ENCODE measurements at regions not wholly inside any gene's neighbourhood (a gene's known extent, or its start where the extent isn't known, plus 50 kb on each side); places are given as distances from the start of the nearest gene placed in this dataset.
A peak's percentile ranks its signal among the peaks of the same experiment; 100 is the strongest.

- DNase-seq: peak; percentile 50
These were observed 661.2 kb downstream of the SLC16A7 start for GRCh38 chr12:60257063-60257462.

DNA sequence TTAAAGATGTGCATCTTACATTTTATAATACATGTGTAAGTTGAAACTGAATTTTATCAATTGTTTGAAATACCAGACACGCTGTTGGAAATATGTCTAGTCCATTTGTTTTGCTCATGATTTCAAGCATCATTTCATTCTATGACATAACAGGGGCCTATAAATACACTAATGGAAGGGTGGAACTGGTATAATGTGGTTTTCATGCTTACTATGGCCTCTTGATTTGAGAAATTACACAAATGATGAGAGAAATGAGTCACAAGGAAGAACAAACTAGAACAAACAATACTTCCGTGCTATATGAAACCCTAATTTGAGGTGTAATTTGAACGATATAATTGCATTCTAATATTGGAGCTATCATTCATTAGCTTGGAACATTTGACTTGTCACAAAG lies 663.4 kb downstream of the SLC16A7 start:
- DNase-seq: no peak

DNA sequence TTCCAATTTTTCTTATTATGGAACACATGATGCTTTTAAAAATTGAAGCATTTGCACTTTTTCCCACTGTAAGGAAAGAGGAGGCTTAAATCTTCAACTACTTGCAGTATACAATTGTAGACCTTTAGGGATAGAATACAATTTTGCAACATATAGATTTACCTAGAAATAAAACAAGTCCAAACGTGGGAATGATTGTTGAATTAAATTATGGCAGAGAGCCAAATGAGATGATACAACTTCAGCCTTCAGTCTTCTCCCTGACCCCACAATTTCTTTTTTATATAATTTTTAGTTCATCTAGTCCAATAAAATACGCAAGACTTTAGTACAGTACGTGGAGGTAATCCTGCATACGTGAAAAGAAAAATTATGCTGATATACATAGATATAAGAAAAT lies 666.5 kb downstream of the SLC16A7 start:
- no peak for DNase-seq

DNA sequence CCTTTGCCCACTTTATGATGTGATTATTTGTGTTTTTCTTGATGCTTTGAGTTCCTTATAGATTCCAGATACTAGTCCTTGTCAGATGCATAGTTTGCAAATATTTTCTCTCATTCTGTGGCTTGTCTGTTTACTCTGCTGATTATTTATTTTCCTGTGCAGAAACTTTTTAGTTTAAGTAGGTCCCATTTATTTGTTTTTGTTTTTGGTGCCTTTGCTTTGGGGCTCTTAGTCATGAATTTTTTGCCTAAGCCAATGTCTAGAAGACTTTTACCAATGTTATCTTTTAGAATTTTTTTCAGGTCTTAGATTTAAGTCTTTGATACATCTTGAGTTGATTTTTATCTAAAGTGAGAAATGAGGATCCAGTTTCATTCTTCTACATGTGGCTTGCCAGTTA lies 667.3 kb downstream of the SLC16A7 start:
- no peak for DNase-seq

- DNase-seq: no peak
These were observed 668.1 kb downstream of the SLC16A7 start for GRCh38 chr12:60263836-60264493.

DNA sequence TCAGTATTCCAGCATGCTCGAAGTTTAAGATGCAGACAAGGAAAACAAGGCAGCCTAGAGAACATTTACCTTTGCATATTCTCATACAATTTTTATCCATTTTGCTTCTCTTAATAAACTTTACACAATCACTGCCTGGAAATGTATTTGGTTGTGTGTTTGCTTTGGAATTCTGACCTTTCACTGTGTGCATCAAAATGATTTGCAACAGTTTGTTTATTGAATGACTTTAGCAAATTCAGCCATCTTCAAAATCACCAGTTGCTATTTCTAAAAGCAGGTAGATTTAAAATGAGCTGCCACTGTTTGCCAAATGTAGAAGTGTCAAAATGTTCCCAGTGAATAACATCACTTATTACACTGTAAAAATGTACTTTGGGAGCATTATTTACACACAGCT lies 669.9 kb downstream of the SLC16A7 start:
- DNase-seq: no peak

GRCh38 chr12:60266381-60266852 lies 670.6 kb downstream of the SLC16A7 start:
- no peak for DNase-seq

DNA sequence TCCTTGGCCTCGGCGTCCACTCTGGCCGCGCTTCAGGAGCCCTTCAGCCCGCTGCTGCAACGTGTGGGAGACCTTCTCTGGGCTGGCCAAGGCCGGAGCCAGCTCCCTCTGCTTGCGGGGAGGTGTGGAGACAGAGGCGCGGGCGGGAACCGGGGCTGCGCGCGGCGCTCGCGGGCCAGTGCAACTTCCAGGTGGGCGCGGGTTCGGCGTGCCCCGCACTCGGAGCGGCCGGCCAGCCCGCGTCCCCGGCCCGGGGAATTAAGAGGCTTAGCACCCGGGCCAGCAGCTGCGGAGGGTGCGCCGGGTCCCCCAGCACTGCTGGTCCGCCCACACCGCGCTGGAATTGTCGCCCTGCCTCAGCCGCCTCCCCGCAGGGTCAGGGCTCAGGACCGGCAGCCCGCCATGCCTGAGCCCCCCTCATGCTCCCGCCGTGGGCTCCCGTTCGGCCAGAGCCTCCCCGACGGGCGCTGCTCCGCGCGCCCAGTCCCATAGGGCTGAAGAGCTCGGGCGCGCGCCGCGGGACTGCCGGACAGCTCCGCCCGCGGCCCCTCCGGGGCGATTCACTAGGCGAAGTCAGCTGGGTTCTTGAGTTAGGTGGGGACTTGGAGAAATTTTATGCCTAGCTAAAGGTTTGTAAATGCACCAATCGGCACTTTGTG lies 673.9 kb downstream of the SLC16A7 start:
- no peak for DNase-seq

GRCh38 chr12:60271816-60272215 lies 676.0 kb downstream of the SLC16A7 start:
- DNase-seq: no peak

DNA sequence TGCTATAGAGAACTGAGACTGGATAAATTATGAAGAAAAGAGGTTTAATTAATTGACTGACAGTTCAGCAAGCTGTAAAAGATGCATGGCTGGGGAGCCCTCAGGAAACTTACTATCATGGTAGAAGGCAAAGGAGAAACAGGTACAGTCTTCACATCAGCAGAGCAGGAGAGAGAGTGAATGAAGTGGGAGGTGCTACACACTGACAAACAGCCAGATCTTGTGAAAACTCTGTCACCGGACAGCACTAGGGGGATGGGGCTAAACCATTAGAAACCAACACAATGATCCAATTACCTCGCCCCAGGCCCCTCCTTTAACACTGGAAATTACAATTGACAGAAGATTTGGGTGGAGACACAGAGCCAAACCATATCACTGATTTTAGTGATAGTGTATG lies 682.4 kb downstream of the SLC16A7 start:
- DNase-seq: peak; percentile 84

GRCh38 chr12:60279221-60279620 lies 683.4 kb downstream of the SLC16A7 start:
- no peak for DNase-seq

- no peak for DNase-seq
These were observed 685.7 kb downstream of the SLC16A7 start for GRCh38 chr12:60281522-60281921.

GRCh38 chr12:60290532-60290931 lies 694.7 kb downstream of the SLC16A7 start:
- DNase-seq: no peak

DNA sequence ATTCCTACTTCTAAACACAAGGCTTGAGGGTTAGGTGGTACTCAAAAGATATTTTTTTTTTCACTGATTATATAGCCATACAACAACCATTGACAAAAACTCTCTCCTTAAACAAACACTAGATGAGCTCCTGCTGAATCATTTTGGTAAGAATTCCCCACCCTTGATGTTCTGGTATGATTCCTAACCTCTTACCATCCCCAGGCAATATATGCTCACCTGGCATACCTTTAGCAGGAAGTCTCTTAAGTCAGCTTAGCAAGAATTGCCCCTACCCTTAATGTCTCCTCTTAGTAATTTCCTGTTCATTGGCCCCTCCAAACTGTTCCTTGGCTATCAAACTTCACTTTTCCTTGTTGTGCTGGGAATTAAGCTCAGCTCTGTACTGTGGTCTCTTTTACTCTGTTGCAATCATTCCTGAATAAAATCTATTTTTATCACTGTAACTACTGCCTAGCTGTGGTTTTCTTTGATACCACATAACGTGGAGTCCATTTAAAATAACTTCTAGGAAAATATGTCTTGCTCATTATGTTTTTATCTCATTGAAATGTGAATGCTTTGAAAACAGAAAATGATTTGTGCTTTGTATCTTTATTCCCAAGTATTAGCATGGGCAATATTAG lies 712.6 kb downstream of the SLC16A7 start:
- no peak for DNase-seq

- no peak for DNase-seq
These were observed 716.1 kb downstream of the SLC16A7 start for GRCh38 chr12:60311940-60312339.

DNA sequence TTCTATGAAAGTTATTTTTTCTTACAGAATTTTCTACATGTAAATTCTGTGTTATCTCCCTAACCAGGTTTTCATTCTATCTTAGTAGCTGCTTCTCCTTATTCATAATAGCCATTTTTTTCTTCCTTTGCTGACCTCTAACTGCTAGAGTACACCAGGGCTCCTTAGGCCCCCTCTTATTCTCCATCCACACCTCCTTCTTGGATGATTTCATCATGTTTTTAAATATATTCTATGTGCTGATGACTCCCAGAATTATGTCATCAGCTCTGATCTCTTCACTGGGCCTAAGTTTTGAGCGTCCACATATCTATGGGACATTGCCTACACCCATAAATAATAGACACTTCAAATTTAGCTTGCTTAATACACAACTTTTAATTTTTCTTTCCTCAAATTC lies 721.5 kb downstream of the SLC16A7 start:
- DNase-seq: no peak

DNA sequence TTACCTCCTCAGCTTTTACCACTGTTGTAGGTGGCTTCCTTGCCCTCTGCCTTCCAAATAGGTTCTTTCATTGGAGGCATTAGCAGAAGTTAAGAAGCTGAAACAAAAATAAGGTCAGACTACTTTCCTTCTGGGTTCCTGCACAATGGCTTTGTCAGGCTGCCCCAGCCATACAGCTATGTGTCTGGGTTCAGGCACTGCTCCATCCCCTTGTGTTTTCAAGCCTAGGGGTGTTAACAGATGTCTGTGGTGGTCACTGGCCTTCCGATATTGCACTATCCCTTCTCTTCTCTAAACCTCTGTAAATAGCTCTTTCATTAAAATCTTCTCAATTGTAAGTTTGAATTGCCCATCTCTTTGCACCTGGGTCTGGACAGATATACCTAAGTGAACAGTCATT lies 728.9 kb downstream of the SLC16A7 start:
- DNase-seq: no peak

GRCh38 chr12:60333461-60333860 lies 737.6 kb downstream of the SLC16A7 start:
- no peak for DNase-seq

- DNase-seq: no peak
These were observed 739.9 kb downstream of the SLC16A7 start for GRCh38 chr12:60335745-60336144.

DNA sequence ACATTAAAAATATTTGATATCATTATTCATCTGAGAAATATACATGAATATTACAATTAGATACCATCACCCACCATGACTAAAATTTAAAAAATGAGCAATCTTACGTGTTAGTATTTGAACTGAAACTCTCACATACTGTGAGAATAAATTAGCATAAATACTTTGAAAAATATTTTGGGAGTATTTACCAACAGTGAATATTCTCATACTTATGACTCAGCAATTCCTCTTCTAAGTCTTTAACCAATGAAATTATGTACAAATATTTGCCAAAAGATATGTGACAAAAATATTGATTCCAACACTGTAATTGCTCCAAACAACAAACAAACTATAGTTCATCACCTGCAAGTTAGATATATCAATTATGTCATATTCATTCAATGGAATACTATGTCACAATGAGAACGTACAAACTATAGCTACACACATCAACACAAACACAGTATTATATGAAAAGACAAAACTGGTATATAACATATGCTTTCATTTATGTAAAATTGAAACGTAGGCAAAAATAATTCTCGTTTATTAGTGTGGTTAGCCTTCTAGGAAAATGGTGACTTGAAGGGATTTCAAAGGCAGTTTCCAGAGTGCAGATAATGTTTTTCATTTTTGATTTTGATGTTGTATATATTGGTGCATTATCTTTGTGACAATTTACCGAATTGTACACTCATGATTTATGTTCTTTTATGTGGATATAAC lies 742.2 kb downstream of the SLC16A7 start:
- no peak for DNase-seq

DNA sequence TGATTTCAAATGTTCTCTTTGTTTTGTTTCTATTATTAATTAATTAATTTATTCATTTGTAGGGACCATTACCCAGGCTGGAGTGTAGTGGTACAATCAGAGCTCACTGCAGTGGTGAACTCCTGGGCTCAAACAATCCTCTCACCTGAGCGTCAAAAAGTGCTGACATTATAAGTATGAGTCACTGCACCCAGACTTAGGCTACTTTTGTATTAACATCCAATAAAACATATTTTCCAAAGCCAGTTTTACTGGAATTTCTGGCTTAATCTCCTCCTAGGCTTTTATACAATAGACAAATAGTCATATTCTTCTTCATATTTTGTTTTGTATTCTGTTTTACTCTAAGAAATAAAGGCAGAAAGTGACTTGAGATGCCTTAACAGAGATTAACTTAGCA lies 749.6 kb downstream of the SLC16A7 start:
- DNase-seq: no peak

- no peak for DNase-seq
These were observed 753.6 kb downstream of the SLC16A7 start for GRCh38 chr12:60349232-60349978.

DNA sequence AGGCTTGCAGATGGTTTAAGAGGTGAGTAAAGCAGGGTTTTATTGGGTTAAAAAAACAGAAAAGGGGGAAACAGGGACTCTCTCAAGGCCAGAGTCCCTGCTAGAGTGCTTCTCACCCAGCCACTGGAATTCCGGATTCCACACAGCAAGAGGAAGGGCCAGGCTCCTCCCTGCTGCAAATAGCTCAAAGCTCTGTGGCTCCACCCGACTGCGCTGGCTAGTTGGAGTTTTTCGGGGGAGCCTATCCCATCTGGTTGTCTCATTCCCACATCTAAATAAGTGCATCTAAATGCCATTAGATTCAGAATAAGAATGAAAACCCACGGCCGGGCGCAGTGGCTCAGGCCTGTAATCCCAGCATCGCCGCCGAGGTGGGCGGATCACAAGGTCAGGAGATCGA lies 791.5 kb downstream of the SLC16A7 start:
- no peak for DNase-seq
